Small intestine (tissue), 7 donors: ENCODE measurements at regions not wholly inside any gene's neighbourhood (a gene's known extent, or its start where the extent isn't known, plus 50 kb on each side); places are given as distances from the start of the nearest gene placed in this dataset.

ENCODE experiments used
- DNase-seq, 2 donors: peaks; one replicate each; pipeline versions ENCODE4 v3.0.0 to v3.0.0-alpha.2; 2013
- FAIRE-seq: peaks from 2 replicates; lab custom pipeline; 2012; peaks lifted over from hg19 to GRCh38; lab: Jason Lieb, UNC
- H3K27ac ChIP-seq, 3 donors: one replicate each; pipeline ENCODE4 v1.5.1; 2013; ENCODE audit warnings: low read length in 2 of 3, mild to moderate bottlenecking in 2 of 3, control low read depth in 1 of 3, inconsistent platforms in 1 of 3, low read depth in 1 of 3, moderate library complexity in 1 of 3
- H3K27me3 ChIP-seq, 3 donors: one replicate each; pipeline ENCODE4 v1.6.1; 2013; ENCODE audit warnings: low read length in 3 of 3, inconsistent platforms in 1 of 3; ENCODE audit not compliant: control insufficient read depth in 3 of 3, insufficient read depth in 3 of 3
- H3K36me3 ChIP-seq, 3 donors: one replicate each; pipeline ENCODE4 v1.6.1; 2013; ENCODE audit warnings: low read length in 3 of 3, inconsistent platforms in 1 of 3, low read depth in 1 of 3, mild to moderate bottlenecking in 1 of 3, moderate library complexity in 1 of 3; ENCODE audit not compliant: control insufficient read depth in 3 of 3, insufficient read depth in 2 of 3
- H3K4me1 ChIP-seq, 3 donors: one replicate each; pipeline ENCODE4 v1.6.1; 2013; ENCODE audit warnings: low read length in 2 of 3, inconsistent platforms in 1 of 3, low read depth in 1 of 3, mild to moderate bottlenecking in 1 of 3, moderate library complexity in 1 of 3; ENCODE audit not compliant: control insufficient read depth in 3 of 3, insufficient read depth in 2 of 3
- H3K4me3 ChIP-seq, 3 donors: one replicate each; pipeline ENCODE4 v1.5.1; 2013; ENCODE audit warnings: low read length in 3 of 3, control low read depth in 1 of 3, inconsistent platforms in 1 of 3, low read depth in 1 of 3, mild to moderate bottlenecking in 1 of 3, moderate library complexity in 1 of 3
- H3K9me3 ChIP-seq, 2 donors: one replicate each; pipeline ENCODE4 v1.6.1; 2013; ENCODE audit warnings: low read depth in 1 of 2, low read length in 1 of 2; ENCODE audit not compliant: control insufficient read depth in 2 of 2, insufficient read depth in 1 of 2
- WGBS, 3 donors: extraction: QIAGEN DNeasy Blood & Tissue Kit; methylation state at CpG; one replicate each; pipeline ENCODE4 v1.1.7; 2013; 5-methylcytosine and 5-hydroxymethylcytosine counted together
- donor health status: healthy with polysubstance abuse.
- donor health status: control.
- donor health status: control.
- donor health status: Bipolar disorder and iron deficiency.
- donor health status: healthy.

DNA sequence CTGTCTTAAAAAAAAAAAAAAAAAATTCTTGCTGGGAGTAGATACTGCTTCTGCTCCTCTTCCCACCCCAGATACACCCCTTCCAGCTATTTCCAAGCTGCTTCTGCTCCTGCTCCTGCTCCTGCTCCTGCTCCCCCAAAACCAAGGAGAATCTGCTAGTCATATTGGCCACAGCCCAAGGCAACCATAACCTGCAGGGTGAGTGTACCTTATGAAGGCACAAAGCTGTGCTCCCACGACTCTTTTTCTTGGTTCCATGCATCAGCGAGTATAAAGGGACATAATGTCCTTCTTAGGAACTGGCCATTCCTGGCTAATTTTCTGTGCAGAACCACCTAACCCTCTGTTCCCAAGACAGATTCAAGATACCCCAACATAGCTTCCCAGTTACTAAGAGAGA is 129.5 kb upstream of the CDK1 start:
- Histone ChIP-seq H3K27me3 (no peaks in the 10 kb centered on the region), H3K4me3 (no peak overlapping the region), H3K4me1 (peaks cover 0 to 6% (median 0%) of the 10 kb centered on the region in 3 donors), H3K9me3 (no peaks in the 10 kb centered on the region), H3K27ac (no peak overlapping the region), H3K36me3 (no peaks in the 10 kb centered on the region)
- no peak for DNase-seq
- WGBS, 3 donors, result 87 to 91% (median 89%) methylated on average over 2 of the region's 2 CpGs
- FAIRE-seq, result no peak

DNA sequence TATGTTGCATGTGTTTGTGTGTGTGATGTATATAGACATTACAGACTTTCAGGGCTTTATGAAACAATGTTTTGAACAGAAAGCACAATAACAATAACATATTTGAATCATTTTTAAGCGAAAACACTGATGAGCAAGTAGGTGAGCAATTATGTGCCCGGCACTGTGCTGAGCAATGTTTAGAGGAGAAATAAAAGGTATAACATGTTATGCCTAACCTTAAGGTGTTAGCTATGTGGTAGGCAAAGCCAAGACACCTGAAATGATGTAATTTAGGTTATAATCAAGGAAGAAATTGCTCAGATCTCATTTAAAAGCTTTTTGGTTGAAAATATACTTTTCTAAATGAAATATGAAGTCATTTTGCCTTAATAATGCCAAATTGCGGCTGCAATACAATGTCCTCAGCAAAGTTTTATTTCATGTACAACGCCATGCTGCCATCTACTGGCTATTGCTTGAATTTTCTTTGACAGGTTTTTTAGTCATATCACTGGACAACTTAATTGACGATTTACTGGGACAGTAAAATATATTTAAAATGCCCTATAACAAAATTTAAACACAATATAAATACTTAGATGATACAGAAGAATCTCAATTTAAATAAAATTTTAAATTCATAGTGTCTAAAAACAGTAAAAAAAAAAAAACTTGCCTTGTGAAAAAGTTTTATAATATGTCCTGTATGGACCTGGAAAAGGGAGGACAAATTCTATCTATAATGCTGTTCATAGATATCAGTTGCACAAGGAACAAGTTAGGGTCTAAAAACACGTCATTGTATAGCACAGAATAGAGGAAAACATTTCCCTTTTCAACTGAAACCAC is 131.1 kb upstream of the CDK1 start:
- DNase-seq (peak; percentile 73 to 76), FAIRE-seq (peak; percentile 84)
- H3K36me3 ChIP-seq, result no peaks in the 10 kb centered on the region
- H3K4me3 ChIP-seq, result no peak overlapping the region
- 14 to 23% (median 21%) methylated on average over 6 of the region's 6 CpGs for WGBS, 3 donors
- H3K27ac ChIP-seq, result no peak overlapping the region
- no peaks in the 10 kb centered on the region for H3K9me3 ChIP-seq
- H3K27me3 ChIP-seq, result no peaks in the 10 kb centered on the region
- H3K4me1 ChIP-seq, result peaks cover 0 to 6% (median 0%) of the 10 kb centered on the region in 3 donors

DNA sequence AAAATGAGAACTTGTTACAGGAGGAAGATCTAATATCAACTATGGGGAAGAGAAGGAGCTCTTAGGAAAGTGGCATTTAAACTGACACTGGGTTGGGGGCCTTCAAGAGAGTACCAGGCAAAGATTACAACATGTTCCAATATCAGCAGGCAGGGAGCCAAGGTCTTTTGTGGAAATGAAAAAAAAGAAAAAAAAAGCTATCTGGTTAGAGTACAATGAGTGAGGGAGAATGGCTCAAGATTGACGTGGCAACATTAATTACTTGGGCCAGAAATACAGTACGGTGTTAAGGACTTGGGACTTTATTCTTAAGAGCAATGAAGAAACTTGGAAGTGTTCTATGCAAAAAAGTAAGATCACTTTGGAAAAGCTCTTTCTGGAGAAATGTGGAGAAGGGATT is 132.3 kb upstream of the CDK1 start:
- no peak for FAIRE-seq
- DNase-seq, result peak; percentile 53 to 76
- Histone ChIP-seq H3K4me3 (no peak overlapping the region), H3K27ac (peak overlapping the region in 1 of 3 donors; percentile 38), H3K27me3 (no peaks in the 10 kb centered on the region), H3K9me3 (no peaks in the 10 kb centered on the region), H3K36me3 (no peaks in the 10 kb centered on the region), H3K4me1 (peaks cover 0 to 6% (median 0%) of the 10 kb centered on the region in 3 donors)
- 9 to 62% (median 38%) methylated on average over 2 of the region's 2 CpGs for WGBS, 3 donors

DNA sequence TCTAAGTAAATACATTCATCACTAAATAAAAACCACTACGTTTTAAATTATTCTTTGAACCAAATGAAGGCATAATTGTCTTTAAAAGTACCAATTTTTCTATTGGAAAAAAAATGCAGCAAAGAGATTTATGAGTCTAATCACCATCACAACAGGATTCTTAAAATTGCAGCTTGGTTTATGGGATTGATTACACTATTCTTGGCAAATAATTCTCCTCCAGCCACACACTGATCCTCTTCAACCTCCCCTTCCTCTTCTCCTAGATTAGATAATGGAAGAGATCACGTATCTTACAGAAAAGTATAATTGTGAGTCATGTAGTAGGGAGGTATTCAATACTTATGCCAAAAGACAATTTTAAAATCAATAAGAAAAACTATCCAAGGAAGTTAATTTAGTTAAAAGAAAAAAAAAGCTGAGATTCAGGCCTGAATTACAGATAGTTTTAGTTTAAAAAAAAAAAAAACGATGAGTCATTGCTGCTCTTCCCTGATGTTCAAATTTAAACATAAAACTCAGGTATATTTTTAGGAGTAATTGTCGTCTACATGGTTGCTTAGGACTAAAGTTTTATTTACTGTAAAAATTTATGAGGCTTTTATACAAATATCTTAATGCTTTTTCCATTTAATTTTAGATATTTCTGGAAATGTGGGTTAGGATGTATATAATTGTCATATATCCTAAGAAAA is 133.7 kb upstream of the CDK1 start:
- peak; percentile 5 for FAIRE-seq

DNA sequence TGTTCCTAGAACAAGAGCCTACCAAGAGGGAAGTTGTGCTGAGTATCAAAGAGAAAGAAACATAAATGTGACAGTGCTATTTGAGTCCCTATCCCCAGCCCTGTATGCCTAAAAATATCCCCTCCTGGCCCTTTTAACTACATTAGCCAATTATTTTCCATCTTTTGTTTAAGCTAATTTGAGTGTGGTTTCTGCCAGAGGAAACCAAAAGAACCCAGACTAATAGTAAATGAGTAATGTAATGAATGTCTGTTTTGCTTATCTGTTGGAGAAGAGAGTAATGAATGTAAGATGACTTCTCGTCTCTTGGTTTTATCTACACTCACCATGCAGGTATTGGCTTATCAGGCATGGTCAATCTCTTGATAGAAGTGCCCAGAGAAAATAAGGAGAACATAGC is 134.4 kb upstream of the CDK1 start:
- DNase-seq (no peak), FAIRE-seq (no peak)
- no peaks in the 10 kb centered on the region for H3K9me3 ChIP-seq
- no peak overlapping the region for H3K4me3 ChIP-seq
- H3K27me3 ChIP-seq, result no peaks in the 10 kb centered on the region
- no peak overlapping the region for H3K27ac ChIP-seq
- WGBS, 3 donors, result 50 to 80% (median 70%) methylated on average over 1 of the region's 1 CpG
- H3K4me1 ChIP-seq, result peaks cover 0 to 6% (median 0%) of the 10 kb centered on the region in 3 donors
- no peaks in the 10 kb centered on the region for H3K36me3 ChIP-seq

More for the DNA sequence above, 133.7 kb upstream of the CDK1 start:
- peaks cover 0 to 6% (median 0%) of the 10 kb centered on the region in 3 donors for H3K4me1 ChIP-seq
- H3K9me3 ChIP-seq, result no peaks in the 10 kb centered on the region
- H3K27ac ChIP-seq, result no peak overlapping the region
- DNase-seq, result no peak
- H3K27me3 ChIP-seq, result no peaks in the 10 kb centered on the region
- no peak overlapping the region for H3K4me3 ChIP-seq
- no peaks in the 10 kb centered on the region for H3K36me3 ChIP-seq
- 72 to 83% (median 82%) methylated on average over 4 of the region's 4 CpGs for WGBS, 3 donors

DNA sequence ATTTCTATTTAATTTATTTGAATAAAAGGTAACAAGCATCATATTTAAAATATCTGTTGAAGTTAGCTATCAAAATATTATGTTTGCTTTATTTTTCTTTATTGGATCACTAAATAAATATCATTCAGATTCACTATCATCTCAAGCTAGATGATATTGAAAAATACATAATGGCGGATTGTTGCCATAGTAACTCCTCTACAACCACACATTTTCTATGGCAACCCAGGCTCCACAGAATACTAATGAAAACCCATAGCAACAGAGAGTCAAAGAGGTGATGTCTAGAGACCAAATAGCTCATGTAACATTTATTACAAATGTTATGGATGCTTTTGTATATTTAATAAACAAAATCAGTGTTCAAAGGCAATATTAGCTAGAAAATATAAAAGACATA is 148.9 kb upstream of the CDK1 start:
- WGBS, 3 donors, result 92 to 97% (median 93%) methylated on average over 1 of the region's 1 CpG
- no peak for FAIRE-seq

GRCh38 chr10:60627778-60628748 is 150.2 kb upstream of the CDK1 start:
- H3K36me3 ChIP-seq, result no peaks in the 10 kb centered on the region
- H3K4me3 ChIP-seq, result peak overlapping the region in 1 of 3 donors; percentile 8
- H3K9me3 ChIP-seq, result no peaks in the 10 kb centered on the region
- peak overlapping the region; percentile 45 to 86 (median 64) for H3K27ac ChIP-seq
- 17 to 64% (median 38%) methylated on average over 6 of the region's 6 CpGs for WGBS, 3 donors
- peaks cover 4 to 12% (median 8%) of the 10 kb centered on the region in 3 donors for H3K4me1 ChIP-seq
- no peaks in the 10 kb centered on the region for H3K27me3 ChIP-seq
- FAIRE-seq (peak; percentile 73), DNase-seq (peak; percentile 72 to 91)

More for the DNA sequence above, 148.9 kb upstream of the CDK1 start:
- no peak overlapping the region for H3K27ac ChIP-seq
- DNase-seq, result no peak
- H3K9me3 ChIP-seq, result peaks cover 0 to 1% of the 10 kb centered on the region in 2 donors
- no peaks in the 10 kb centered on the region for H3K27me3 ChIP-seq
- H3K36me3 ChIP-seq, result no peaks in the 10 kb centered on the region
- peaks cover 4 to 12% (median 7%) of the 10 kb centered on the region in 3 donors for H3K4me1 ChIP-seq
- no peak overlapping the region for H3K4me3 ChIP-seq

DNA sequence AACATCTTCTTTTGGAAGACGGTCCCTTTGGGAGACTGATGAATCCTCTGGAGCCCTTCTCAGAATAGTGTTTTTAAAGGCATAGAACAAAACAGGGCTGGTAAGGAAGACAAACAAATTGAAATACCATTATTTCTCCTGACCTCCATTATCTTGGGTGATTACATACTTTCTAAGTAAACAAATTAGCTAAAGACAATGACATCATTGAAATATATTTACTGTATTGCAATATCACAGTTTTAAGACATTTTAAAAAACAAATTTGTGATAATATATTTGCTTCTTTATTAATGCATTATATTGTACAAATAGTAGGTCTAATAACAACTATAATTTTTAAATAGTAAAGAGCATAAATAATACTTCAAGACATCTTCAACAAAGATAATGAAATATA is 152.2 kb upstream of the CDK1 start:
- Histone ChIP-seq H3K4me1 (peaks cover 4 to 12% (median 8%) of the 10 kb centered on the region in 3 donors), H3K36me3 (no peaks in the 10 kb centered on the region), H3K27ac (no peak overlapping the region), H3K4me3 (no peak overlapping the region), H3K9me3 (no peaks in the 10 kb centered on the region), H3K27me3 (no peaks in the 10 kb centered on the region)
- DNase-seq (no peak), FAIRE-seq (peak; percentile 93)
- WGBS, 3 donors, result 86 to 97% (median 94%) methylated on average over 1 of the region's 1 CpG
